HEK293 (cell line): ENCODE measurements at regions not wholly inside any gene's neighbourhood (a gene's known extent, or its start where the extent isn't known, plus 50 kb on each side); places are given as distances from the start of the nearest gene placed in this dataset.

Experiments
- EGR2 ChIP-seq: fragments of 450-650 bp; formaldehyde crosslinking; IDR thresholded peaks from 2 replicates; pipeline ENCODE4 v1.5.1; 2016; ENCODE audit warnings: low read depth, missing biosample characterization, missing genetic modification characterization
- OSR2 ChIP-seq: fragments of 450-650 bp; formaldehyde crosslinking; IDR thresholded peaks from 2 replicates; pipeline ENCODE4 v1.5.1; 2016; ENCODE audit warnings: missing biosample characterization, missing genetic modification characterization
- SP2 ChIP-seq: fragments of 450-650 bp; formaldehyde crosslinking; IDR thresholded peaks from 2 replicates; pipeline ENCODE4 v1.5.1; 2016; ENCODE audit warnings: missing biosample characterization, missing genetic modification characterization
- TCF7L2 ChIP-seq: IDR thresholded peaks from 2 replicates; pipeline ENCODE4 v1.6.1; 2011; ENCODE audit warnings: low read depth, mild to moderate bottlenecking, inconsistent platforms, low read length, moderate library complexity, borderline replicate concordance
- YY1 ChIP-seq: fragments of 450-650 bp; formaldehyde crosslinking; IDR thresholded peaks from 2 replicates; pipeline ENCODE4 v1.5.1; 2018; ENCODE audit warnings: missing biosample characterization, missing genetic modification characterization
- TF ChIP-seq, protein P1 (sequence below): fragments of 450-650 bp; formaldehyde crosslinking; IDR thresholded peaks from 2 replicates; pipeline ENCODE4 v1.5.1; 2016; ENCODE audit warnings: missing biosample characterization, missing genetic modification characterization

DNA sequence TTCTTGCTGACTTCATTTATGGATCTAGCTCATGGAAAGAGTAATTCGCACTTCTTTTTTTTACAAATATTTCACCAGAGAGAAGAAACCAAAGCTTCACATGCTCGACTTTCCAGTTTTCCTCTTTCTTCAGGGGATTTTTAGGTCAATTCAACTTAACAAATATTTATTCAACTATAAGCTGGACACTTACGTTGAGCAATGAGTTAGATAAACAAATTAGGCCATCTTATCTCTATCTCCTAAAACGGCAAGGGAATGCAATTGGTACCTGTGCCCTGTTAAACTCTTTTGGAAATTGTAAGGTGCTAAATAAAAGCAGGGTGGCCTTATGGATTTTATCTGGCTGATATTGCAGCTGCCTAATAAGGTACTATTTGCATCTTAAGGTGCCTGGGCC, 145.1 kb upstream of the RAI14 start:
- no peak for TF ChIP-seq OSR2 (tag by site-specific recombination)
- no peak for TF ChIP-seq TCF7L2
- TF ChIP-seq, protein P1, sequence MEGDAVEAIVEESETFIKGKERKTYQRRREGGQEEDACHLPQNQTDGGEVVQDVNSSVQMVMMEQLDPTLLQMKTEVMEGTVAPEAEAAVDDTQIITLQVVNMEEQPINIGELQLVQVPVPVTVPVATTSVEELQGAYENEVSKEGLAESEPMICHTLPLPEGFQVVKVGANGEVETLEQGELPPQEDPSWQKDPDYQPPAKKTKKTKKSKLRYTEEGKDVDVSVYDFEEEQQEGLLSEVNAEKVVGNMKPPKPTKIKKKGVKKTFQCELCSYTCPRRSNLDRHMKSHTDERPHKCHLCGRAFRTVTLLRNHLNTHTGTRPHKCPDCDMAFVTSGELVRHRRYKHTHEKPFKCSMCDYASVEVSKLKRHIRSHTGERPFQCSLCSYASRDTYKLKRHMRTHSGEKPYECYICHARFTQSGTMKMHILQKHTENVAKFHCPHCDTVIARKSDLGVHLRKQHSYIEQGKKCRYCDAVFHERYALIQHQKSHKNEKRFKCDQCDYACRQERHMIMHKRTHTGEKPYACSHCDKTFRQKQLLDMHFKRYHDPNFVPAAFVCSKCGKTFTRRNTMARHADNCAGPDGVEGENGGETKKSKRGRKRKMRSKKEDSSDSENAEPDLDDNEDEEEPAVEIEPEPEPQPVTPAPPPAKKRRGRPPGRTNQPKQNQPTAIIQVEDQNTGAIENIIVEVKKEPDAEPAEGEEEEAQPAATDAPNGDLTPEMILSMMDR, result no peak
- no peak for TF ChIP-seq YY1 (tag by site-specific recombination)
- TF ChIP-seq SP2 (tag by site-specific recombination), result no peak
- no peak for TF ChIP-seq EGR2 (tag by site-specific recombination)
